OCI-LY7 (cell line): ENCODE measurements at regions not wholly inside any gene's neighbourhood (a gene's known extent, or its start where the extent isn't known, plus 50 kb on each side); places are given as distances from the start of the nearest gene placed in this dataset.

ENCODE experiments used
- BruUV-seq: library from RNA; stranded (reverse); fragments of 400-500 nt; replicated peaks from 2 replicates; lab custom pipeline; 2021; lab: Mats Ljungman, UMichigan
- CTCF ChIA-PET: fragments of 300-600 bp; sonication (Branson Sonifier 250); formaldehyde crosslinking; loops from one replicate; lab custom pipeline; 2022; ENCODE audit warnings: antibody characterized with exemption; ENCODE audit not compliant: unreplicated experiment; lab: Charles Lee
- POLR2A ChIA-PET: fragments of 300-600 bp; sonication (Branson Sonifier 250); formaldehyde crosslinking; loops from one replicate; lab custom pipeline; 2022; ENCODE audit warnings: antibody characterized with exemption; lab: Charles Lee
- DNase-seq: peaks from one replicate; pipeline ENCODE4 v3.0.0-alpha.2; 2015; ENCODE audit warnings: low spot score
- H2AFZ ChIP-seq: fragments of 200-600 bp; sonication (generic), shearing (Covaris generic); 2 replicates; pipeline ENCODE4 v1.6.1; 2014; ENCODE audit warnings: mild to moderate bottlenecking, antibody characterized with exemption, low read length, moderate library complexity
- H3K27ac ChIP-seq: fragments of 200-600 bp; sonication (generic); 2 replicates; pipeline ENCODE4 v1.5.1; 2014; ENCODE audit warnings: mixed run types, low read depth, mild to moderate bottlenecking, moderate library complexity, low read length, inconsistent platforms; ENCODE audit not compliant: poor library complexity, severe bottlenecking
- H3K36me3 ChIP-seq: fragments of 200-600 bp; sonication (generic); 2 replicates; pipeline ENCODE4 v1.6.1; 2014; ENCODE audit warnings: mild to moderate bottlenecking, antibody characterized with exemption, low read length, moderate library complexity, mixed read lengths; ENCODE audit not compliant: insufficient read depth
- H3K4me1 ChIP-seq: fragments of 200-600 bp; sonication (generic); 2 replicates; pipeline ENCODE4 v1.5.1; 2014; ENCODE audit warnings: mild to moderate bottlenecking, low read length; ENCODE audit not compliant: insufficient read depth, poor library complexity, severe bottlenecking
- H3K4me2 ChIP-seq: fragments of 200-600 bp; sonication (generic); 2 replicates; pipeline ENCODE4 v1.6.1; 2014; ENCODE audit warnings: mild to moderate bottlenecking, low read length
- H3K4me3 ChIP-seq: fragments of 200-600 bp; sonication (generic); 2 replicates; pipeline ENCODE4 v1.5.1; 2014; ENCODE audit warnings: mild to moderate bottlenecking, low read depth, low read length; ENCODE audit not compliant: poor library complexity, severe bottlenecking
- H3K79me2 ChIP-seq: fragments of 200-600 bp; sonication (generic); 2 replicates; pipeline ENCODE4 v1.6.1; 2016; ENCODE audit warnings: low read depth, mild to moderate bottlenecking, low read length, moderate library complexity, mixed read lengths; ENCODE audit not compliant: insufficient read depth
- H3K9me2 ChIP-seq: fragments of 200-600 bp; sonication (generic); 2 replicates; pipeline ENCODE4 v1.6.1; 2016; ENCODE audit warnings: mild to moderate bottlenecking, low read length, mixed read lengths; ENCODE audit not compliant: insufficient read depth
- H3K9me3 ChIP-seq: fragments of 200-600 bp; sonication (generic); 2 replicates; pipeline ENCODE4 v1.6.1; 2014; ENCODE audit warnings: mild to moderate bottlenecking, mixed run types, low read length, mixed read lengths
- H4K20me1 ChIP-seq: fragments of 200-600 bp; sonication (generic); 2 replicates; pipeline ENCODE4 v1.6.1; 2014; ENCODE audit warnings: mild to moderate bottlenecking, antibody characterized with exemption, low read length, moderate library complexity, mixed read lengths; ENCODE audit not compliant: insufficient read depth
- CTCF ChIP-seq: fragments of 200-600 bp; sonication (generic); conservative IDR thresholded peaks from 2 replicates; pipeline ENCODE4 v1.5.1; 2014; ENCODE audit warnings: mild to moderate bottlenecking, antibody characterized with exemption, low read length, moderate library complexity, mixed read lengths
- EZH2phosphoT487 ChIP-seq: fragments of 200-600 bp; sonication (generic); IDR thresholded peaks from 2 replicates; pipeline ENCODE4 v1.6.1; 2018; ENCODE audit warnings: low read depth, borderline replicate concordance, mild to moderate bottlenecking, mixed run types, antibody characterized with exemption, low read length, moderate library complexity, mixed read lengths
- intact Hi-C: fragments of 100-400 bp; cut with micrococcal nuclease; formaldehyde crosslinking; loops from one replicate; pipeline ENCODE4 v1.10.0; 2022; ENCODE audit not compliant: unreplicated experiment

GRCh38 chr9:118094387-118094786 is 390.2 kb downstream of the TLR4 start:
- Histone ChIP-seq H3K79me2 (no peaks in the 10 kb centered on the region), H3K4me3 (no peak overlapping the region), H3K4me1 (no peaks in the 10 kb centered on the region), H4K20me1 (no peaks in the 10 kb centered on the region), H3K27ac (no peak overlapping the region), H3K36me3 (no peaks in the 10 kb centered on the region), H2AFZ (no peak overlapping the region), H3K9me2 (no peaks in the 10 kb centered on the region), H3K9me3 (no peaks in the 10 kb centered on the region), H3K4me2 (no peak overlapping the region)
- TF ChIP-seq EZH2phosphoT487, result no peak
- TF ChIP-seq CTCF, result no peak
- intact Hi-C loops, result no loop called here
- CTCF ChIA-PET, result no interaction called here
- DNase-seq, result no peak
- POLR2A ChIA-PET, result no interaction called here
- BruUV-seq, result no TSS peak

- TF ChIP-seq CTCF (no peak), EZH2phosphoT487 (no peak)
- Histone ChIP-seq H3K36me3 (no peaks in the 10 kb centered on the region), H3K27ac (no peak overlapping the region), H3K79me2 (no peaks in the 10 kb centered on the region), H3K4me3 (no peak overlapping the region), H3K4me1 (no peaks in the 10 kb centered on the region), H3K9me3 (no peaks in the 10 kb centered on the region), H4K20me1 (no peaks in the 10 kb centered on the region), H3K9me2 (no peaks in the 10 kb centered on the region), H2AFZ (no peak overlapping the region), H3K4me2 (no peak overlapping the region)
- POLR2A ChIA-PET, result interaction anchor here (0.6 to 1.6 kb wide), 2 partner anchors 21 to 776 kb away, joined by 3 to 4 read pairs; no protein-coding TSS in a partner anchor
- DNase-seq, result no peak
- CTCF ChIA-PET, result no interaction called here
- intact Hi-C loops, result no loop called here
- BruUV-seq, result no TSS peak
Measured at GRCh38 chr9:118100529-118101419, 396.6 kb downstream of the TLR4 start.

GRCh38 chr9:118104363-118104762 is 400.2 kb downstream of the TLR4 start:
- no peaks in the 10 kb centered on the region for H3K9me2 ChIP-seq
- no peak overlapping the region for H3K27ac ChIP-seq
- POLR2A ChIA-PET, result no interaction called here
- no peaks in the 10 kb centered on the region for H3K9me3 ChIP-seq
- no peaks in the 10 kb centered on the region for H4K20me1 ChIP-seq
- BruUV-seq, result no TSS peak
- no peak for DNase-seq
- no peak for TF ChIP-seq CTCF
- TF ChIP-seq EZH2phosphoT487, result no peak
- H3K36me3 ChIP-seq, result no peaks in the 10 kb centered on the region
- H3K4me1 ChIP-seq, result no peaks in the 10 kb centered on the region
- H3K4me3 ChIP-seq, result no peak overlapping the region
- H3K79me2 ChIP-seq, result no peaks in the 10 kb centered on the region
- CTCF ChIA-PET, result no interaction called here
- H2AFZ ChIP-seq, result no peak overlapping the region
- intact Hi-C loops, result no loop called here
- H3K4me2 ChIP-seq, result no peak overlapping the region
